AG09319 (cell line): ENCODE measurements at regions not wholly inside any gene's neighbourhood (a gene's known extent, or its start where the extent isn't known, plus 50 kb on each side); places are given as distances from the start of the nearest gene placed in this dataset.

Experiments used
- DNase-seq: peaks from one replicate; pipeline ENCODE4 v3.0.0-alpha.2; 2010; ENCODE audit warnings: low read depth; ENCODE audit errors: extremely low read depth
- TF ChIP-seq, protein P1 (sequence below): IDR thresholded peaks from 2 replicates; pipeline ENCODE4 v1.5.1; 2011; ENCODE audit warnings: low read depth, mild to moderate bottlenecking, inconsistent platforms, low read length, moderate library complexity

DNA sequence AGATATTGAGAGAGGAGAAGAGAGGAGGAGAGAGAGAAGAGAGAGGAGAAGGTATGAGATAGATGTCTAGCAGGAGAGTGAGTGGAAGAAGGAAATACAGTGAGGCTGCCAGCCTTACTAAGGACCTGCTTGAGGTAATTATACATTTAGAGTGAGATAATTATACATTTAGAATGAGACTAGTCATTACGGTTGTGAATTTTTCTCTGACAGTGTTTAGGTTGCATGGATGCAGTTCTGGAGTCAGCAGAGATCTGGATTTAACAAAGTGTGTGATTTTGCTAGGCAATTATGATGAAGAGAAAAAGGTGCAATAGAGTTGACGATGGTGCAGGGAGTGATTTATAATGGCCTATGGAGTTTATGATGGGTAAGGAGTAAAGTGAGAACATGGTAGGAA lies 187.1 kb upstream of the ARX start:
- DNase-seq = no peak
- TF ChIP-seq, protein P1, sequence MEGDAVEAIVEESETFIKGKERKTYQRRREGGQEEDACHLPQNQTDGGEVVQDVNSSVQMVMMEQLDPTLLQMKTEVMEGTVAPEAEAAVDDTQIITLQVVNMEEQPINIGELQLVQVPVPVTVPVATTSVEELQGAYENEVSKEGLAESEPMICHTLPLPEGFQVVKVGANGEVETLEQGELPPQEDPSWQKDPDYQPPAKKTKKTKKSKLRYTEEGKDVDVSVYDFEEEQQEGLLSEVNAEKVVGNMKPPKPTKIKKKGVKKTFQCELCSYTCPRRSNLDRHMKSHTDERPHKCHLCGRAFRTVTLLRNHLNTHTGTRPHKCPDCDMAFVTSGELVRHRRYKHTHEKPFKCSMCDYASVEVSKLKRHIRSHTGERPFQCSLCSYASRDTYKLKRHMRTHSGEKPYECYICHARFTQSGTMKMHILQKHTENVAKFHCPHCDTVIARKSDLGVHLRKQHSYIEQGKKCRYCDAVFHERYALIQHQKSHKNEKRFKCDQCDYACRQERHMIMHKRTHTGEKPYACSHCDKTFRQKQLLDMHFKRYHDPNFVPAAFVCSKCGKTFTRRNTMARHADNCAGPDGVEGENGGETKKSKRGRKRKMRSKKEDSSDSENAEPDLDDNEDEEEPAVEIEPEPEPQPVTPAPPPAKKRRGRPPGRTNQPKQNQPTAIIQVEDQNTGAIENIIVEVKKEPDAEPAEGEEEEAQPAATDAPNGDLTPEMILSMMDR = no peak

DNA sequence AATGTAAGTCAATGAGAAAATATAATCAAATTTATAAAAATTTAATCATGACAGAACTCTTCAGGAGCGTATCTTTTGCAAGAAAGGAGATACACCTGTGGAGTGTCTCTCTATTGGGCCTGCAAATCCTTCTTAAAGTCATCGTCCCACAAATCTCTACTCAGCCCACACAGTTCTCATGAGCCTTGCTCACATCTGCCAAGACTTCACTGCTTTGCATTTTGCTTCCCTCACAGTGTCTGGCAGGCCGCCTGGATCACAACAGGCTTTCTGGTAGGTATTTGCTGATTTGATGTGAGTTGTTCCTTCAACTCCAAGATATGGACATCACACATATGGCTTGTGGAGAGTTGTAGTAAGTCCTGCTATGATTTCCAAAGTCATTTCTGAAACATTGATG lies 183.1 kb upstream of the ARX start:
- TF ChIP-seq, protein P1 = no peak
- DNase-seq = no peak

DNA sequence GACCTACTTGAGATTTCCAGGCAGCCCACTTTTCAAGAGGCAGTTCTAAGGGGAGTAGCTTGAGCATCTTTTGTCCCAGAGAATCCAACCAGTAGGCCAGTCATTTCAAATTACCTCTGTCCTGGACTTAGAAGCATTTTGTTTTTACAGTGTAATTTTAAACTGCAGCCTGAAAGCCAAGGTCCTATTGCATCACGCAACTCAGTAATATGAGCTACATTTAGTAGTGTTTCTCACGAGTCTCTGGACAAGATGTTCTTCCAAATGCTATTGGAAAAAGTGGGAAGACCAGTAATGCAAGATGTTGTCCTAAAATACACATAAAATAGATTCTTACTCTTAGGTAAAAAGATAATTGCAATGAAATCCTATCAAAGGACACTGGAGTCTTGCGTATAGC lies 182.5 kb upstream of the ARX start:
- TF ChIP-seq, protein P1 = no peak
- no peak for DNase-seq

DNA sequence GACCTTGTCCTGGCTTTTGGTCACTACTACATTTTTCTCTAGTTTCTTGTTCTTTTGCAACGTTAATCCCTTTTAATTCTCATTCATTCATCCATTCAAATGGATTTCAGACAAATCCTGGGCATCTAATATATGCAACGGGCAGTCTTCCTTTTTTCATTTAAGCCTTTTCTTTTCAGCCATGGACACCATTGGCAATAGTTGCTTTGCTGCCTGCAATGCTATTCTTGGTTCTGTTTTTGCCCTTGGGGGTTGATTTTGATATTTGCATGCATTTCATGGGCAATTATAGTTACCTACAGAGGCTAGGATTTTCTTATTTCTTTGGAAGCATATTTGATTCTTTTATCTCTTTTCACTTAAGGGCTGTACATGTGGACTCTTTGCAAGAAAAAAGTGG lies 180.5 kb upstream of the ARX start:
- TF ChIP-seq, protein P1 = no peak
- no peak for DNase-seq

DNA sequence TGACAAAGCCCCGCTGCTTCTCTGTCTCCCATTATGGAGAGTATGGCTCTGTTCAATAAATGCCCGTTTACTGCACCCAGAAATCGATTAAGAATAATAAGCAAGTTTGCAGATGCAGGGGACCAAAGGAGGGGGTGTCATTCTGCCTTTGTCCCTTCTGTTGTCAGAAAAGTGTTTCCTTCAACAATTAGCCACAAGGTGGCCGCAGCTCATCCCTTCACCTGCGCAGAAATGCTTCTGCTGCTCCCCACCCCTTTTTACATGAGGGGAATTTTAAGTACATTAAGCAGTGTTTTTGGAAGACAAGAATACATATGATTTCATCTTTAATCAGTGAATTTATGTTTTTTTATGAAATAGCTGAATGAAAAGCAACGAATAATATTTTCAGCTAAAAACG lies 175.6 kb upstream of the ARX start:
- TF ChIP-seq, protein P1 = no peak
- DNase-seq = no peak

DNA sequence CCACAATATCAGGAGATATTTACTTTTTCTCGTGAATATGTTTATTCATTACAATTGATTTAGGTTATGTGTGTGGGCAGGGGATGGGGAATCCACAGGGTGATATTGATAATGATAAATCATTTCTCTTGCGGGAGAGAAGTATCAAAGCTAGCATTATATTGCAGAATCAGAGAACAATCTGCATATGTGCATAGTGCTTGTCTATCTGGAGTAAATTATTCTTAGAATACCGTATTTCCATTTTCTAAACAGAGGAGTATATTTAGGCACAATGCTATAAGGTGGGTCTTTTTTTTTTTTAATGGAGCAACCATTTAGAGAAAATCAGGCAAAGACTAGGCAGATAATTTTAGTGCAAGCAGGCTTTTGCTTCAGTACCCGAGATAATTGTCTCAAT lies 166.0 kb upstream of the ARX start:
- no peak for DNase-seq
- TF ChIP-seq, protein P1 = no peak

DNA sequence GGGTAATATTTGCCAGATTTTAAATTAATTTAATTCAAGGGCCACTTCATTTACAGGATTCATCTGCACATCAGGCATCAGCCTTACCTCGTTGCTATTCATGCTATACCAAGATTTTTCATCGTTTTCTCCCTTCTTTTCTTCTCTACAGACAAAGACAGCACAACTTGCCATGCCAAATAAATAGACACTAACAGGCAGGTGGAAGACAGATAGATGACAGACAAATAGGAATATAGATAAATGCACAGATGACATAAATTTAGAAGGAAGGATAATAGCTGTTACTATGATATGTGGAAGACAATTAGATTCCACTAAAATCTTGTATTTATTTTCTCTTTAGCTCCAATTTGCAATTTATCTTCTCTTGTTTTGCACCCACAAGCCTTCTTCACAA lies 164.5 kb upstream of the ARX start:
- DNase-seq = no peak
- TF ChIP-seq, protein P1 = no peak

DNA sequence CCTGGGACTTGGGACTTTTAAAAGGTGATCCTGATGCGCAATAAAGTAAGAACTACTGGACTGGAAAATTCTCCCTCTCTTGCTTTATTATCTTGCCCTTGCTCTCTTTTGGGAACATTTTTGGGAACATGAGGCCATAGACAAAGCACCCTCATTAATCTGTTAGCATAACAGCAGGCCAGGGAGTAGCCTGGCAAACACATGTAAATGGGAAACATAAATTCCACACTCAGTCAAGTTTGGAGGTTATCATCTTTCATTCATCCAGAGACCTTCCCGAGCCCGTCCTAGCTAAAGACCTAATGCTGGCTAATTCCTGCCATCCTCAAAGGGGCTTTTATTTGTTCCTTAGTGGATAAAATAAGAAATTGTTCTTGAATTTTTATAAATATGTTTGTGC lies 162.8 kb upstream of the ARX start:
- TF ChIP-seq, protein P1 = no peak
- DNase-seq = no peak
